Vagina (tissue), 2 donors: ENCODE measurements at regions not wholly inside any gene's neighbourhood (a gene's known extent, or its start where the extent isn't known, plus 50 kb on each side); places are given as distances from the start of the nearest gene placed in this dataset.

ENCODE experiments used
- POLR2A ChIP-seq, 2 donors: fragments of 450-650 bp; IDR thresholded peaks; one replicate each; pipeline ENCODE4 v1.6.1; 2017; ENCODE audit warnings: antibody characterized with exemption in 2 of 2, mild to moderate bottlenecking in 2 of 2, moderate library complexity in 2 of 2
- TF ChIP-seq, protein P1 (sequence below), 3 experiments: fragments of 450-650 bp in 2 of 3; fragments of 200-600 bp in 1 of 3; sonication (generic) in 1 of 3; IDR thresholded peaks; one replicate each; pipeline ENCODE4 v1.5.1; 2017 to 2019; ENCODE audit warnings: antibody characterized with exemption in 3 of 3, mild to moderate bottlenecking in 2 of 3, moderate library complexity in 2 of 3

DNA sequence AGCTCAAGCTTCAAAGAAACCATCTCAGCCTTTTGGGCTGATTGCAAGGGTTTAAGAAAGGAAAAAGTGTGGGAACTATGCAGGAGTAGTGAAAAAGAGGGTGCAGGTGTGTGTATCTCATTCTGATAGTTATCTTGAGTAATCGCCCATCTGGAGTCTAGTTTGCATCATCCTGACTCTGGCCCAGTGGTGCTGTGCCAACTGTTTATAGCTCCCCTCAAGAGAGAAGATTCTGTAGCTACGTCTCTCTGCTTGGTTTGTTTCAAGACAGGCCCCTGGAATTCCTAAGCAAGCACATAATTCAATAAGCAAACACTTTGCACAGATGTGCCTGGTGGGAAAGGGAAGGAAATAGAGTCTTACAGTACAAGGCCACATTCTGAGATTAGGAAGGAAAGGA lies 144.4 kb downstream of the HAPSTR1 start:
- no peak for TF ChIP-seq POLR2A (IDR thresholded peaks at IDR 0.05)
- TF ChIP-seq, protein P1, sequence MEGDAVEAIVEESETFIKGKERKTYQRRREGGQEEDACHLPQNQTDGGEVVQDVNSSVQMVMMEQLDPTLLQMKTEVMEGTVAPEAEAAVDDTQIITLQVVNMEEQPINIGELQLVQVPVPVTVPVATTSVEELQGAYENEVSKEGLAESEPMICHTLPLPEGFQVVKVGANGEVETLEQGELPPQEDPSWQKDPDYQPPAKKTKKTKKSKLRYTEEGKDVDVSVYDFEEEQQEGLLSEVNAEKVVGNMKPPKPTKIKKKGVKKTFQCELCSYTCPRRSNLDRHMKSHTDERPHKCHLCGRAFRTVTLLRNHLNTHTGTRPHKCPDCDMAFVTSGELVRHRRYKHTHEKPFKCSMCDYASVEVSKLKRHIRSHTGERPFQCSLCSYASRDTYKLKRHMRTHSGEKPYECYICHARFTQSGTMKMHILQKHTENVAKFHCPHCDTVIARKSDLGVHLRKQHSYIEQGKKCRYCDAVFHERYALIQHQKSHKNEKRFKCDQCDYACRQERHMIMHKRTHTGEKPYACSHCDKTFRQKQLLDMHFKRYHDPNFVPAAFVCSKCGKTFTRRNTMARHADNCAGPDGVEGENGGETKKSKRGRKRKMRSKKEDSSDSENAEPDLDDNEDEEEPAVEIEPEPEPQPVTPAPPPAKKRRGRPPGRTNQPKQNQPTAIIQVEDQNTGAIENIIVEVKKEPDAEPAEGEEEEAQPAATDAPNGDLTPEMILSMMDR (IDR thresholded peaks at IDR 0.05): no peak
